Activated CD4-positive, alpha-beta T cell treated with anti-CD3 and anti-CD28 coated beads, Interleukin-2, amount 10 ng/mL, durations not matched to agents 24 days and 14 days (primary cell): ENCODE measurements at regions not wholly inside any gene's neighbourhood (a gene's known extent, or its start where the extent isn't known, plus 50 kb on each side); places are given as distances from the start of the nearest gene placed in this dataset.
"Not testable (repeated sequence)": the region's sequence is repeated elsewhere in the genome, so short reads cannot be mapped to it uniquely, and the experiment has no call there.

Experiments used
- DNase-seq: peaks from one replicate; pipeline ENCODE4 v3.0.0; 2022
- H3K27ac Mint-ChIP-seq: one replicate; pipeline ENCODE4 v1.8.0; 2022; ENCODE audit warnings: mild to moderate bottlenecking, mixed read lengths
- H3K27me3 Mint-ChIP-seq: one replicate; pipeline ENCODE4 v1.8.0; 2022; ENCODE audit warnings: mixed read lengths
- H3K36me3 Mint-ChIP-seq: one replicate; pipeline ENCODE4 v1.8.0; 2022; ENCODE audit warnings: low read depth, mild to moderate bottlenecking, mixed read lengths
- H3K4me1 Mint-ChIP-seq: one replicate; pipeline ENCODE4 v1.8.0; 2021; ENCODE audit warnings: mixed read lengths
- H3K4me3 Mint-ChIP-seq: one replicate; pipeline ENCODE4 v1.8.0; 2022; ENCODE audit warnings: mild to moderate bottlenecking, moderate library complexity, mixed read lengths
- H3K9me3 Mint-ChIP-seq: one replicate; pipeline ENCODE4 v1.8.0; 2021; ENCODE audit warnings: mixed read lengths
- intact Hi-C: fragments of 100-400 bp; cut with micrococcal nuclease; formaldehyde crosslinking; loops from one replicate; pipeline ENCODE4 v1.15.1; 2023

DNA sequence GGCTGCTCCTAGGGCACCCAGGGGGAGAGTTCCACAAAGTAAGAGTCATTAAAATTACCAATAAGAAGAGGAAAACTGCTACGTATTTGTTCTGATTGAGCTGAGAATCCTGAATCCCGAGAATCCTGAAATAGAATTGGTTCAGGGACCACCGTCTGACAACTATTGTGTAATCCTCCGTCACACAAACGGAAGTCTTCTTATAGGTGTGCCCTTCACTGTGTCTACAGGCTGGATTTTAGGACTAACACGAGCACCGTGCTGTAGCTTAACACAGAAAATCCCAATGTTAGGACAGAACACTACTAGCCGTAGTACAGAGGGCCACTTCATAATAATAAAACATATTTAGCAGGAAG lies 50.6 kb upstream of the RNF182 start:
- H3K4me3 Mint-ChIP-seq: peak overlapping the region; percentile 85
- peaks cover 14% of the 10 kb centered on the region for H3K27me3 Mint-ChIP-seq
- H3K27ac Mint-ChIP-seq: no peak overlapping the region
- peaks cover 9% of the 10 kb centered on the region for H3K4me1 Mint-ChIP-seq
- intact Hi-C loops: loop anchor here (5.0 kb wide), 1 partner anchor 77 kb away; no protein-coding TSS in a partner anchor
- DNase-seq: no peak
- H3K36me3 Mint-ChIP-seq: no peaks in the 10 kb centered on the region
- H3K9me3 Mint-ChIP-seq: no peaks in the 10 kb centered on the region

- intact Hi-C loops: loop anchor here (5.0 kb wide), 1 partner anchor 76 kb away; no protein-coding TSS in a partner anchor
- Mint-ChIP-seq H3K36me3 (no peaks in the 10 kb centered on the region), H3K9me3 (no peaks in the 10 kb centered on the region), H3K4me3 (peak overlapping the region; percentile 85), H3K4me1 (peaks cover 9% of the 10 kb centered on the region), H3K27me3 (peaks cover 17% of the 10 kb centered on the region), H3K27ac (no peak overlapping the region)
- peak; percentile 90 for DNase-seq
Observed at GRCh38 chr6:13873288-13874190, 51.2 kb upstream of the RNF182 start.

GRCh38 chr6:13872681-13873080 lies 52.1 kb upstream of the RNF182 start:
- H3K4me3 Mint-ChIP-seq: peak overlapping the region; percentile 85
- DNase-seq: no peak
- no peaks in the 10 kb centered on the region for H3K9me3 Mint-ChIP-seq
- H3K27ac Mint-ChIP-seq: no peak overlapping the region
- intact Hi-C loops: loop anchor here (5.0 kb wide), 1 partner anchor 75 kb away; no protein-coding TSS in a partner anchor
- H3K36me3 Mint-ChIP-seq: no peaks in the 10 kb centered on the region
- peaks cover 16% of the 10 kb centered on the region for H3K27me3 Mint-ChIP-seq
- H3K4me1 Mint-ChIP-seq: peaks cover 9% of the 10 kb centered on the region

- not testable (repeated sequence) for H3K4me1 Mint-ChIP-seq, H3K4me3 Mint-ChIP-seq, H3K27ac Mint-ChIP-seq, DNase-seq, H3K9me3 Mint-ChIP-seq, H3K36me3 Mint-ChIP-seq
- intact Hi-C loops: loop anchor here (5.0 kb wide), 1 partner anchor 75 kb away; no protein-coding TSS in a partner anchor
- peaks cover 19% of the 10 kb centered on the region for H3K27me3 Mint-ChIP-seq
Observed at GRCh38 chr6:13872006-13872405, 52.7 kb upstream of the RNF182 start.

GRCh38 chr6:13870214-13870830 lies 54.4 kb upstream of the RNF182 start:
- Mint-ChIP-seq H3K9me3 (no peaks in the 10 kb centered on the region), H3K27ac (no peak overlapping the region), H3K36me3 (no peaks in the 10 kb centered on the region), H3K27me3 (peaks cover 22% of the 10 kb centered on the region), H3K4me1 (peaks cover 9% of the 10 kb centered on the region), H3K4me3 (no peak overlapping the region)
- intact Hi-C loops: loop anchor here (5.0 kb wide), 1 partner anchor 73 kb away; no protein-coding TSS in a partner anchor
- no peak for DNase-seq

DNA sequence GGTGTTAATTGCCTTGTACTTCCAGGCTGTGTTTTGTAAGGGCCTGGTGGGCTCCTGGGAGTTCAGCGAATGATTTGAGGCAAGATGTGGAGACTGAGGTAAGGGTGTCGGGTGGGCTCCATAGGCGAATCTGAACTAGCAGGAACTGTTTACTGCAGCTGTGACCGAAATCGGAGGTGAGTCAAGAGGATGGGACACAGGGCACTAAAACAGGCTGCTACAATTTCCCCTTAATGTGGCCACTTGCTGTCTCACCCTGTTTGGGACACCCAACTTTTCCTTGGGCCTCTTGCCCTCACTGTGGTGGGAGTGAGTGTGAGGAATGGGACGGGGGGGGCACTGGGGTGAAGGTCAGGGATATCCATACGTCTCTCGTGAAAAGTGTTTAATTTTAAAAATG lies 53.9 kb upstream of the MCUR1 start:
- Mint-ChIP-seq H3K36me3 (no peaks in the 10 kb centered on the region), H3K9me3 (no peaks in the 10 kb centered on the region), H3K27ac (no peak overlapping the region), H3K27me3 (peaks cover 33% of the 10 kb centered on the region), H3K4me3 (no peak overlapping the region), H3K4me1 (peaks cover 2% of the 10 kb centered on the region)
- DNase-seq: no peak
- intact Hi-C loops: no loop called here

DNA sequence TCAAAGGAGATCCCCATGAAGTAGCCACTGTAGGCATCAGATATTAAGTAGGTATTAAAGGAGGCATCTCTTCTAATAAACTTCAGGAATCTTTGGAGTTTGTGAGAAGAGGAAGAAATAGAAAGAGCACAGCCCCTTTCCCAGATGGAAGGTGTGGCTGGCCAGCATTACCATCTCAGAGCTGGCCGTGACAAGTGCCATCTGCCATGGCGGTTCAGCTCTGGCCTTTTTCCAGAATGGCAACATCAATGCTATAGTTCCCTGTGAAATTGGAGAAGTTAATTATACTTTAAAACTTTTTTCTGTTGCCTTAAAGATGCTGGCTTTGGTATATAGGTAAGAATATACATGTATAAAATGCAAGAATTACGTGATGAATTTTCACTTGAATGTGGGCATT lies 51.9 kb upstream of the MCUR1 start:
- H3K4me3 Mint-ChIP-seq: no peak overlapping the region
- H3K9me3 Mint-ChIP-seq: no peaks in the 10 kb centered on the region
- DNase-seq: no peak
- H3K27ac Mint-ChIP-seq: no peak overlapping the region
- H3K27me3 Mint-ChIP-seq: peaks cover 31% of the 10 kb centered on the region
- no peaks in the 10 kb centered on the region for H3K36me3 Mint-ChIP-seq
- no peaks in the 10 kb centered on the region for H3K4me1 Mint-ChIP-seq
- intact Hi-C loops: no loop called here

DNA sequence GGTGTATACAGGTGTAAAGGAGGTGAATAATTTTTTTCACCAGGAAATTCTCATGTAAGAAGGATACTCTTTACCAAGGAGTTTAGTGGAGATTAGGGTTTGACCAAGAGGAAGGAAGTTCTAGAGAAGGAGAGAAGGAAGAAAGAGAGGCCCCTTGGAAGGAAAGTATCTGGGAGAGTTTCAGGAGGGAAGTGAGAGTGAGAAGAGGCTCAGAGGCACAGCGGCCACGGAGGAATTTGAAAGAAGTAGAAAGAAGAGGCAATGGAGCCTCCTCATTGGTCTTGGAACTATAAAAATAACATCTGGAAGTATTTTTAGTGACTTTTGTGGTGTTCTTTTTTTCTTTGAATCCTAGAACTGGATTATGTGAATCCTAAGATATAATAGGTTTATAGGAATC lies 50.8 kb upstream of the MCUR1 start:
- Mint-ChIP-seq H3K4me3 (no peak overlapping the region), H3K4me1 (no peaks in the 10 kb centered on the region), H3K27me3 (peaks cover 40% of the 10 kb centered on the region), H3K36me3 (no peaks in the 10 kb centered on the region), H3K27ac (no peak overlapping the region), H3K9me3 (no peaks in the 10 kb centered on the region)
- intact Hi-C loops: no loop called here
- DNase-seq: no peak

GRCh38 chr6:13864669-13865068 lies 50.3 kb upstream of the MCUR1 start:
- DNase-seq, H3K9me3 Mint-ChIP-seq, intact Hi-C loops, H3K27ac Mint-ChIP-seq, H3K4me3 Mint-ChIP-seq, H3K36me3 Mint-ChIP-seq, H3K4me1 Mint-ChIP-seq: not testable (repeated sequence)
- H3K27me3 Mint-ChIP-seq: peaks cover 40% of the 10 kb centered on the region
